GM18519 (cell line): ENCODE measurements at regions not wholly inside any gene's neighbourhood (a gene's known extent, or its start where the extent isn't known, plus 50 kb on each side); places are given as distances from the start of the nearest gene placed in this dataset.

Experiments
- ATAC-seq: cut with Tn5 transposase; IDR thresholded peaks from one replicate; pipeline ENCODE4 v1.9.1; 2021; ENCODE audit warnings: mild to moderate bottlenecking, moderate library complexity; ENCODE audit not compliant: unreplicated experiment, low FRiP score

DNA sequence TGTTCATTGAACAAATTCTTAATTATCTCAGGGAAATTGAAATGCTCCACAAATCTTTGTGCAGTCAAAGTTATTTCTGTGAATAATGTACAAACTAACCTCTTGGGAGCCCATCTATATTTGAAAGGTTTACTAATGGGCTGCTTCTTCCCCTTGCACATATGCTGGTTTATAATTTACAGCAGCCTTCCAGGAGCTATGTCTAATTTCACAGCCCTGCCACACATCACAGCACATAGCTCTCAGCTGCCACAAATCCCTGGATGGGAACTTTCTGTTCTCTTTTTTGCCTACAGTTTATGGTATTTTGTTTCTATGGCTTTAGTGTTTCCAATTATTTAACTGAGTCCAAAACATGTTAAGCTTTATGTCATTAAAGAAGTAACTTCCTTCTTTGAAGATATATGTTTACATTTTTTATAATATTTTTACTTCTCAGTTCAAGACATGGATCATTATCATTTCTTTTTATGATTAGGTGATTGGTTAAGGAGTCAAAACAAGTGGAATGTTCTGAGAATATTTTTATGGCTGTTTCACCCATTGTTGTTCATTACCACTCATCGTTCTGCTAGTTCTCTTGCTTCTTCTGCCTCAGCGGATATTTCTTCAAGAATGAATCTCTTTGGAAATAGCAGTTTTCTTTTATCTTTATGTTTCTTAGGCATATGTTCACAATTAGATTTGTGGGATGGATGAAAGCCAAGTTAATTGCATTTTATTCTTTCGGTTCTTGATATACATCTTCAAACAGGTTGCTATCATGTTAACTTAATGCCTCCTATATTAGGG, 475.6 kb upstream of the MIS18BP1 start:
- no peak for ATAC-seq

DNA sequence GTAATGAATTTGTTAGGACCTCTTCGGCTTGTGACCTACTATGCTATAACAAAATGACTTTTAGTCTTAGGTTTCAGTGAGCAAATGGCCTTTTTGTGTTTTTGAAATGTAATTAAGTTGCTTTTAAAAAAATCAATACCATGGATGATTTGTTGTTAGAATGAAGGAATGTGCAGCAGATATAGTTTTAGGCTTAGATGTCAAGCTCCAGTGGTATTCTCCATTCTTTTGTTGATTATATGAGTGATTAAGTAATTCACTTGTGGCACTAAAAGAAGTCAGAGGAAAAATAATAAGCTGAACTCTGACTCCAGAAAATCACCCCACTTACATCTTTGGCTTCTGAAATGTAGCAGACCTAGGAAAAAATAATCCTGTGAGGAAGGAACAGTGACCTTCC, 474.1 kb upstream of the MIS18BP1 start:
- no peak for ATAC-seq

DNA sequence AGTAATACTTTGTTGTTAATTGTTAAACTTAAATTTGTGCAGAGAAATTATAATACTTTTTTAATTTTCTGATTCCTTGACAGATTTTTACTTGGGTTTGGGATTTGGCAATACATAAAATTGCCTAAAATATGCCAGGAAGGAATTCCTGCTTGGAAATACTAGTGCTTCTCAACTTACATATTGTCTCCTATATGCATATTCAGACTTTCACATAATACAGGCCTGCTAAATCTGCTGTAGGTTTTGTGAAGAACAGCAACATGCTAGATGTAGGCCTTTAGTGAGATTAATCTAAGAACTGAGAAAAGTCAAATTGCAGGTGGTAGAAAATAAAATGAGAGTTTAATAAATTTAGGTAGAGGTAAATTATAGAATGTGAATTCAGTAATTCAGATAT, 468.5 kb upstream of the MIS18BP1 start:
- ATAC-seq: no peak

DNA sequence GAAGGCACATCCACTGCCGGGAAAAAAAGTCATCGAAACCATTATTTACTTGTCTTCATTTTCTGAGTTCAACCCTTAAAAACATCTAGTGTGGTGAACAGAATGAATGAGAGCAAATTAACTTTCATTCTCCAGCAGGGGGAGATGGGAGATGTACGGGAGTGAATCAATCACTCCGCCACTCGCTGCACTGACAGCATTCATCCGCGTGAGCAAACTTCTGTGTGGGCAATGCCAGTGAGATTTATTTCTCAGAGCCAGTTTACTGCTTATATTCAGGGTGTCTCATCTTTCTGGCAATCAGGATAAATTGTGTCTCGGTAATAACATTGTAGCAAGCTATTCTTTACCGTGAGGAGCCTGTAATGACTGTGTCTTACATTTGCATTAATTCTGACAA, 463.6 kb upstream of the MIS18BP1 start:
- no peak for ATAC-seq

DNA sequence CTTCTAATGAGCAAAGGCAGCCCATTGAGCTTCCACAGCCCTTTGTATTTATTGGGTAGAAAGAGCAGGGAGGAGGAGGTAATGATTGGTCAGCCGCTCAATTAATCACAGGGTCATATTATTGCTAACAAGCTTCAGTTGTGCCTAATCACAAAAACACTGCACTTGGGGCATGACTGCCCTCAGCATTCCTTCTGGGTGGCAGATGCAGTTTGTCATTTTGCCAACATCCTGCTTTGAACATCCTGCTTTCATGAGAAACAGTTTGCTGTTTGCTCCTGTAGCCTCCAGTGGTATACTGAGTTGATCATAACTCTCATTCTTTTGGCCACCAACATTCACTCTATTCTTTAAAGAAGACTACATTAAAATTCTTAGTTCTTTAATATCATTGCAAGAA, 462.9 kb upstream of the MIS18BP1 start:
- no peak for ATAC-seq

DNA sequence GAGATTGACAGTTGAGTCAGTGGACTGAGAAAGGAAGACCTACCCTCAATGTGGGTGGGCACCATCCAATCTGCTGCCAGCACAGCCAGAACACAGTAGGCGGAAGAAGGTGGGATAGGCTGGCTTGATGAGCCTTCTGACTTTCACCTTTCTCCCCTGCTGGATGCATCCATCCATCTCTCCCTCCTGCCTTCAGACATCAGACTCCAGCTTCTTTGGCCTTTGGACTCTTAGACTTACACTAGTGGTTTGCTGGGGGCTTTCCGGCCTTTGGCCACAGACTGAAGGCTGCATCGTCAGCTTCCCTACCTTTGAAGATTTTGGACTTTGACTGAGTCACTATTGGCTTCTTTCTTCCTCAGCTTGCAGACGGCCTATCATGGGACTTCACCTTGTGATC, 456.5 kb upstream of the MIS18BP1 start:
- no peak for ATAC-seq

DNA sequence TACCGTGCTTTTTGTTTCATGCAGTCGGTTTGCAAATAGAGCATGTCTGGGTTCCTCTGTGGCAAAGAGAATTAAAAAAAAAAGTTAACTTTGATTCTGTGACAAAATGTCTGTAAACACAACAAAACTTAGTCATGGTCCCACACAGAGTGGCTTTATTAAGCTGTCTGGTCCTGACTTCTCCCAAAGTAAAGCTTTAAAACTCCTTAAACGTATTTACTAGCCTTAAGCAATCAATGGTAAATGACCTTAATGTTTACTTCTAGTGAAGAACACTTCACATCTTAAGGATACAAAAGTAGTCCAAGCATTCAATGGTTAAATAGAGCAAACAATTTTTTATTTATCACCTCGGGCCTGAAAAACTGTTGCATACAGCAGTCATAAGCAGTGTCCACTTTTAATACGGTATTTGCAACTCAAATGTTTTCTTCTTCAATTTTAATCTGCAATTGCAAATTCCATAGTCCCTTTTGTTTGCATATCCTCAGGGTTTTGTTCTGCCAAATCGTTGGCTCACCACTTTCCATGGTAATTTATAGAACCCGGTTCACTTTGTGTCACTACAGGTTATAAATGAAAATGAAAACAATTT, 453.0 kb upstream of the MIS18BP1 start:
- ATAC-seq: no peak

DNA sequence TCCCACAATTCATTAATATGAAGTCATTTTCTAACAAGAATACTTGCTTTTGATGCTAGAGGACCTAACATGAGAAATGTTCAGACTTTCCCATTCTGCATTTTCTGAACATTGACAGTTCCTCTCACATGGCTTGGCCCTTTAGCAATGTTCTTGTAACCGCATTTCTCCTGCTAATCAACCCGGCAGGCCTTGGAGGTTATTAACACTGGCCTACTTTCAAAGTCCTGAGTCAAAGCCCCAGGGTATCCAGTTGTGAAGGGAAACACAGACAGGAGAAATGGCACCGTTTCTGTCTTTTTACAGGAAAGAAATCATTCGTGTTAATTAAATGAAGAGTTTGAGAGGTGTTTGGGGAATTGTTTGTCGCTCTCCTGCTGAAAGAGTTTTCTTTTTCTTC, 446.5 kb upstream of the MIS18BP1 start:
- no peak for ATAC-seq

DNA sequence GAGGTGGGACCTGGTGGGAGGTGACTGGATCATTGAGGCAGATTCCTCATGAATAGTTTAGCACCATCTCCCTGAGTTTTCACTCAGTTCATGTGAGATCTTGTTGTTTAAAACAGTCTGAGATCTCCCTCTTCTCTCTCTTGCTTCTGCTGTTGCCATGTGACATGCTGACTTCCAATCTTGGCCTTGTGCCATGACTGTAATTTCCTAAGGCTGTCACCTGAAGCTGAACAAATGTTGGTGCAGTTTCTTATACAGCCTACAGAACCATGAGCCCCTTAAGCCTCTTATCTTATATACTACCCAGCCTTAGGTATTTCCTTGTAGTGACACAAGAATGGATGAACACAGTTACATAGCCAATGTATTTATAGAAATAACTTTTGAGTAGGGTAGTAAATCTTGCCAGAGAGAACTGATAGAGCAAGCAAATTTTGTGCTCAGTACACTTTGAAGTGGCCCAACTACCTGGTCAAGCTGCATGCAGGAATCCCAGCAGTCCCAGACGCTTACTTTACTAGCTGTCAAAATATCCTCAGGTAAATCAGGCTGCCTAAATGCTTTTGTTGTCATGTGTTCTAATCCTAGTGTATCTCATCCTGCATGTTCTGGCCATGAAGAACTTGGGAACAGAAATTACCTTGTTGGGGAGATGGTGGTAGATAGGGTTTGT, 445.6 kb upstream of the MIS18BP1 start:
- ATAC-seq: no peak

DNA sequence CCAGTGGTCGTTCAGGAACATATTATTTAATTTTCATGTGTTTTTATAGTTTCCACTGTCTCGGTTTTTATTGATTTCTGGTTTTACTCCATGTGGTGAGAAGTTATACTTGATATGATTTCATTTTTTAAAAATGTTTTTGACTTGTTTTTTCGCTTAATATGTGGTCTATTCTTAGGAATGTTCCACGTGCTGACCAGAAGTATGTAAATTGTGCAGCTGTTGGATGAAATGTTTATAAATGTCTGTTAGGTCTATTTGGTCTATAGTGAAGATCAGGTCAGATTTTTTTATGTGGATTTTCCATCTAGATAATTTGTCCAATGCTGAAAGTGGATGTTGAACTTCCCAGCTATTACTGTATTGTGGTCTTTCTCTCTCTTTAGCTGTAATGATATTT, 433.8 kb upstream of the MIS18BP1 start:
- no peak for ATAC-seq

DNA sequence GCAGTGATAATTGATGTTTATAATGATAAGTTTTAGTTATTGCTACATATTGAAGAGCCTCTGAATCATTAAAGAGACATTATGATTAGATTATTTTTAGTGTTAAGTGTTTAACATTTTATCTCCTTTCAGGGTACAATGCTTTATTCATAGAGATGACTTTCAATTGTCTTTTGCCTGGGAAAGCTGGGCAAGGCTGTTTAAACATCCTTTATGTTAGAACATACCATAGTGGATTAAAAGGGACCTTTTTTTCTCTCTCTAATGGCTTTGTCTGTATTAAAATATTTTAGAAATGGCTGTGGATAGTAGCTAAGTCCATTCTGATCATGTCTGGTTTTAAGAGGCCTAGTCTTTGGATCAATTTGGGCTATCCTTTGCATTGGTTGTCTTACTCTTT, 427.5 kb upstream of the MIS18BP1 start:
- ATAC-seq: no peak

DNA sequence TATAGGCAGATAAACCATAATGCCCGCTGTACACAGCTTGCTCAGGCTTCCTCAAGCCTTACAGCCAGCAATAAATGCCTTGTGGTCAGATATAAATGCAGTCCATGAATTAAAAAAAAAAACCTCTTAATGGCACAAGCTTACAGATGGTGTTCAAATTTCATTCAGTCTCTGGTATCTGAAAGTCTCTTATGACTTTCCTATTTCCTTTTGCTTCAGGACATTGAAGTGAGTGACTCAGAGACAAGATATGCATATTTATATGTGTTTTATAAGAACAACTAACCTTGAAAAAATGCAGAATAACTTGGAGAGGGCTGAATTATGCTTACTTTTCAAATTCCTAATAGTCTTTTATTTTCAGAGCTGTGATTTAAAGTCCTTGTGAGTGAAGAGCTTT, 426.9 kb upstream of the MIS18BP1 start:
- no peak for ATAC-seq

DNA sequence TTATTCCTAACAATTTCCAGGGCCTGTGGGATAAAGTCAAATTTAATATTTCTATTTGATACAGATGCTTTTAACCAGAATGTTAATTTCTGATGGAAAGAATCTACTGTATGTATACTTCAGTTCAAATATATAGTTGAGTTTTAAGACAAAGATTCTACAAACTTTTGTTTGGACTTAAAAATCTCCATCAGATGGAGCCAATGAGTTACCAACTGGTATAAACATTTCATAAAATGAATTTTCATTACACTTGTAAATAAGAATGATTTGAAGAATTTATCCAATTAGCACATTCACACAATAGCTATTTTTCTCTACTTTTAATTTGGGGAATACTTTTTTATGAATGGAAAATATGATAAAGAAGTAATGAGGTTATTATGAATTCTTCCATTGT, 425.2 kb upstream of the MIS18BP1 start:
- ATAC-seq: no peak

DNA sequence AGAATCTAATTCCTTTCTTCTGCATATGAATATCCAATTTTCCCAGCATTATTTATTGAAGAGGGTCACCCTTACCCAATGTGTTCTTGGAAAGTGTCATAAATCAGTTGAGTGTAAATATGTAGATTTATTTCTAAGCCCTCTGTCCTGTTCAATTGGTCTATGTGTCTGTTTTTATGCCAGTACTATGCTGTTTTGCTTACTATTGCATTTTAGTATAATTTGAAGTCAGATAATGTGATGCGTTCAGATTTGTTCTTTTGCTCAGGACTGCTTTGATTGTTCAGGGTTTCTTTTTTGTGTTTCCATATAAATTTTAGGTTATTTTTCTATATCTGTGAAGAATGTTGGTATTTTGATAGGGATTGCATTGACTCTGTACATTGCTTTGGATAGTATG, 420.4 kb upstream of the MIS18BP1 start:
- ATAC-seq: no peak

DNA sequence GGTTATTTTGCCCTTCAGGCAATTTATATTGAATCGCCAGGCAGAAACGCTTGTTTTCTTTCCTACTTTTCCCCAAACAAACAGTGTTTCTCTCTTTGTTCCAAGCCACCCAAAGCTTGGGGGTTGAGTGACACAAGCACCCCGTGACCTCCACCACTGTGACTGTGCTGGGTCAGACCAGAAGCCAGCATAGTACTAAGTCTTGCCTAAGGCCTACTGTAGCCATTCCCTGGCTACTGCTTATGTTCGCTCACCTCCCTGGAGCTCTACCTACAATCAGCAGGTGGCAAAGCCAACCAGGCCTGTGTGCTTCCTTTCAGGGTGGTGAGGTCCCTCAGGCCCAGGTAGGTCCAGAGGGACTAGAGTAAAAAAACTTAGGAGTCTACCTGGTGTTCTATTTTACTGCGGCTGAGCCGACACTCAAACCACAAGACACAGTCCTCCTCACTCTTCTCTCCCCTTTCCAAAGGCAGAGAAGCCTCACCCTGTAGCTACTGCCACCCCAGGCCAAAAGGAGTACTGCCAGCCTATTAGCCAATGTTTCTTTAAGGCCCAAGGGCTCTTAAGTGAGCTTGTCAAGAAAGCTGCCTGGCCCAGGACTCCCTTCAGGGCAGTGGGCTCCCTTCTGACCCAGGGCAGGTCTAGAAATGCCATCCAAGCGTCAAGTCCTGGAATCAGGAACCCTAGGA, 411.8 kb upstream of the MIS18BP1 start:
- no peak for ATAC-seq

DNA sequence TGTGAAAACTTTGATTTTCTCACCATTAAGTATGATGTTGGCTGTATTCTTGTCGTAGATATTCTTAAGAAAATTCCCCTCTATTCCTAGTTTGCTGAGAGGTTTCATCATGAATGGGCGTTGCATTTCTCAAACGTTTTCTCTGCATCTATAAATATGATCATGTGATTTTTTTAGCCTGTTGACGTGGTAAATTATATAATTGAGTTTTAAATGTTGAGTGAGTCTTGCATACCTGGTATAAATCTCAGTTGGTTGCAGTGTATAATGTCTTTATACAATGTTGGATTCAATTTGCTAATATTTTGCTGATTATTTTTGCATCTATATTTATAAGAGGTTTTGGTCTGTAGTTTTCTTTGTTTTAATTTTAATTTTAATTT, 405.9 kb upstream of the MIS18BP1 start:
- ATAC-seq: no peak

DNA sequence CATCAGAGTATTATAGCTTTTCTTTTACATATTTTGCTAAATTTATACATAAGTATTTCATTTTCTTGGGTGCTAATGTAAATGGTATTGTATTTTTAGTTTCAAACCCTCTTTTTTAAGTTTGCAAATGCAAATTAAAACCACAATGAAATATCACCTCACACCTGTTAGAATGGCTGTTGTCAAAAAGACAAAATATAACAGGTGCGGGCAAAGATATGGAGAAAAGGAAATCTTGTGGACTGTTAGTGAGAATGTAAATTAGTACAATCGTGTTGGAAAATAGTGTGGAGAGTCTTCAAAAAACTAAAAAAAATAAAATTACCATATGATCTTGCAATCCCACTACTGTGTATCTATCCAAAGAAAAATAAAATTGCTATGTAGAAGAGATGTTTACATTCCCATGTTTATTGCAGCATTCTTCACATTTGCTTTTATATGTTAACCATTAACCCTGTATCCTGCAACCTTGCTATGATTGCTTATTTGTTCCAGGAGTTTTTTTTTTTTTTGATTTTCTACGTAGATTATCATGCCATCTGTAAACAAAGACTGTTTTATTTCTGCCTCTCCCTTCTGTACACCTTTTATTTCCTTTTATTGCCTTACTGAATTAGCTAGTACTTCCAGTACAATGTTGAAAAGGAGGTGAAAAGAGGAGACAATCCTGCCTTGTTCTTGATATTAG, 405.4 kb upstream of the MIS18BP1 start:
- no peak for ATAC-seq

DNA sequence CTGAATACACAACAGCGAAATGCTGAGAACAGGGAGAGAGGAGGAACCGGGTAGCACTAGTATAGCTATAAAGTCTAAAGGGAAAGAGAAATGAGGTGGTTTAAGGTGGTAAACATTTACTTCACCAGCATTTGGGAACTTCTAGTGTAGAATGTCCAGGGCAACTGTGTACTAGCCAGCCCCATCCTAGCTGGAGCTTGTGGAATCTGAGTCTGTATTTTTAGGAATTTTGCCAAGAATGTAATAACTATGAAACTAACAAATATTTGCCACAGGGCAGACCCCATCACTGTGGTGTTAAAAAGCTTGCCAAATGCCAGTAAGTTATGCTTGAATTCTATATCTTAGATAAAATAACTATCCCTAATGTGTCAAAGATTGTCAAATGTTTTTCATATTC, 398.9 kb upstream of the MIS18BP1 start:
- ATAC-seq: no peak

DNA sequence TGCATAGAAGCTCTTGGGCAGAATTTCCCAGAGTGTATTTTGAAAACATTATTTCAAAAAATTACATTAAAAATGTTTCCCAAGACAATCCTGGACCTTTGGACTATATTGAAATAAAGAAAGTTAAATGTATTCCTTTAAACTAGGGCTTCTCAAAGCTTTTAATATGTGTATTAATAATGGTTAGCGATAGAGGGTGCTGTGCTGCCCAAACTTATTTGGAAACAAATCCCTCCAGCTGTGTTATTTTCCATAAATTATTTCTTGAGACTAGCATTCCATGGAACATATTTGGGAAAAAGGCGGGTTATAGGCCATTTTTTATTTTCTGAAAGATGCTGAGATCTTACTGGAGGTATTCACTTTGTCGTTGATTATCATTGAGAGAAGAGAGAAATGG, 397.8 kb upstream of the MIS18BP1 start:
- no peak for ATAC-seq

DNA sequence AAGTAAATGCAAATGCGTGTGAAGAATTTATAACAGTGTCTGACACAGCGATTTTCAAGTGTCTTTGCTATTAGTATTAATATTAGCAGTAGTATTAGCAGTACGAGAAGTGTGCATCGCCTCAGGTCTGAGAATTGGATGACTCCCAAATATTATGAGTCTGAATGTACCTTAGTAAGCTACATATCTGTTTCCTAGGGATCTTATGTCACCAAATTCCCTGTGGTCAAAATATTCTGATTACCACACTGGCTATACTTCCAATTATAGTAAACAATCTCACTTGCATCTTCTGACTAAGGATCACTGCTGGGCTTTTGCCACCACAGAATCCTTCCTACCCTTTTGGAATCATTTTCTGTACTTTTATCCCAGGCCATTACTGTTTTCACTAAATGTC, 396.0 kb upstream of the MIS18BP1 start:
- no peak for ATAC-seq

DNA sequence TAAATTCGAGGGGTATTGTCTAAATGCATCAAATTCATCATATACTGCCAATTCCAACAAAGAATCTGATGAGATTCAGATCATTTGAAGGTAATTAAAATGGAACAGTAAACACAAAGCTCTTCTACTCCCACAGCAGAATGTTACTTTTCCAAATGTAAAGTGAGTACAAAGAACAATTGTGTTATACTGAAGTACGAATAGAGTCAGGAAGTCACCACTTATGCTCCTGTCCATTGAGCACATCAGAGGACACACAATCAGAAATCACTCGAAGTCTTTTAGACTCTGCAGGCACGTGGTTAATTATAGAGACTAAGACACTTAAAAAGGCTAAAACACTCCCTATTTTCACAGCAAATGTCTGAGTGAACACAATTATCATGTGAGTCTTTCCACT, 388.5 kb upstream of the MIS18BP1 start:
- ATAC-seq: no peak
